Breast epithelium (tissue), 3 donors: ENCODE measurements at regions not wholly inside any gene's neighbourhood (a gene's known extent, or its start where the extent isn't known, plus 50 kb on each side); places are given as distances from the start of the nearest gene placed in this dataset.

Experiments used
- POLR2A ChIP-seq: fragments of 450-650 bp; IDR thresholded peaks from one replicate; pipeline ENCODE4 v1.6.1; 2016; ENCODE audit warnings: antibody characterized with exemption, mild to moderate bottlenecking, moderate library complexity
- POLR2AphosphoS5 ChIP-seq, 3 donors: sonication (generic); formaldehyde crosslinking; IDR thresholded peaks; one replicate each; pipeline ENCODE4 v1.6.1; 2017; ENCODE audit warnings: antibody characterized with exemption in 3 of 3
- TF ChIP-seq, protein P1 (sequence below), 3 donors: fragments of 450-650 bp; IDR thresholded peaks; one replicate each; pipeline ENCODE4 v1.5.1; 2016 to 2017; ENCODE audit warnings: antibody characterized with exemption in 3 of 3, mild to moderate bottlenecking in 3 of 3, moderate library complexity in 3 of 3

DNA sequence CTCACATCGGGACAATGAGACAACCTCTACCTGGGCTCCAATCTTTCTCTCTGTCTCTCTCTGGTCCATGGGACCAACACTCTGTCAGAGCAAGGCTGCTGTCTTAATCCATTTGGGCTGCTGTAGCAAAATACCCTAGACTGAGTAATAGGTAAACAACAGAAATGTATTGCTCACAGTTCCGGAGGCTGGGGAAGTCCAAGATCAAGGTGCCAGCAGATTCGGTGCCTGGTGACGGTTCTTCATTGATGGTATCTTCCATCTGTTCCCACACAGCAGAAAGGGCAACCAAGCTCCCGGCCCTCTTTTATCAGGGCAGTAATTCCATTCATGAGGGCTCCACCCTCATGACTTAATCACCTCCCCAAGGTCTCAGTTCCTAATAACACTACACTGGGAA, 61.3 kb upstream of the SPOCK1 start:
- TF ChIP-seq, protein P1, sequence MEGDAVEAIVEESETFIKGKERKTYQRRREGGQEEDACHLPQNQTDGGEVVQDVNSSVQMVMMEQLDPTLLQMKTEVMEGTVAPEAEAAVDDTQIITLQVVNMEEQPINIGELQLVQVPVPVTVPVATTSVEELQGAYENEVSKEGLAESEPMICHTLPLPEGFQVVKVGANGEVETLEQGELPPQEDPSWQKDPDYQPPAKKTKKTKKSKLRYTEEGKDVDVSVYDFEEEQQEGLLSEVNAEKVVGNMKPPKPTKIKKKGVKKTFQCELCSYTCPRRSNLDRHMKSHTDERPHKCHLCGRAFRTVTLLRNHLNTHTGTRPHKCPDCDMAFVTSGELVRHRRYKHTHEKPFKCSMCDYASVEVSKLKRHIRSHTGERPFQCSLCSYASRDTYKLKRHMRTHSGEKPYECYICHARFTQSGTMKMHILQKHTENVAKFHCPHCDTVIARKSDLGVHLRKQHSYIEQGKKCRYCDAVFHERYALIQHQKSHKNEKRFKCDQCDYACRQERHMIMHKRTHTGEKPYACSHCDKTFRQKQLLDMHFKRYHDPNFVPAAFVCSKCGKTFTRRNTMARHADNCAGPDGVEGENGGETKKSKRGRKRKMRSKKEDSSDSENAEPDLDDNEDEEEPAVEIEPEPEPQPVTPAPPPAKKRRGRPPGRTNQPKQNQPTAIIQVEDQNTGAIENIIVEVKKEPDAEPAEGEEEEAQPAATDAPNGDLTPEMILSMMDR (IDR thresholded peaks at IDR 0.05), result no peak
- TF ChIP-seq POLR2A (no peak), POLR2AphosphoS5 (IDR thresholded peaks at IDR 0.05) (no peak)
